Uterus (tissue), 3 donors: ENCODE measurements at regions not wholly inside any gene's neighbourhood (a gene's known extent, or its start where the extent isn't known, plus 50 kb on each side); places are given as distances from the start of the nearest gene placed in this dataset.

ENCODE experiments used
- DNase-seq, 2 donors: peaks; one replicate each; pipeline ENCODE4 v3.0.0-alpha.2; 2019 to 2020
- H3K27ac ChIP-seq, 2 donors: fragments of 200-600 bp; sonication (generic); 1 replicate in 1 of 2; 2 replicates in 1 of 2; pipeline ENCODE4 v1.5.1; 2016 to 2018
- H3K27me3 ChIP-seq, 2 donors: fragments of 200-600 bp; sonication (generic); one replicate each; pipeline ENCODE4 v1.5.1; 2018 to 2019; ENCODE audit warnings: control low read depth in 1 of 2
- H3K36me3 ChIP-seq, 2 donors: fragments of 200-600 bp; sonication (generic); one replicate each; pipeline ENCODE4 v1.5.1; 2019; ENCODE audit warnings: control low read depth in 1 of 2
- H3K4me1 ChIP-seq, 2 donors: fragments of 200-600 bp; sonication (generic); one replicate each; pipeline ENCODE4 v1.5.1; 2018 to 2019; ENCODE audit warnings: control low read depth in 1 of 2
- H3K4me3 ChIP-seq, 2 donors: fragments of 200-600 bp; sonication (generic); 1 replicate in 1 of 2; 2 replicates in 1 of 2; pipeline ENCODE4 v1.5.1; 2018 to 2019; ENCODE audit warnings: mild to moderate bottlenecking in 1 of 2
- H3K9me3 ChIP-seq, 2 donors: fragments of 200-600 bp; sonication (generic); one replicate each; pipeline ENCODE4 v1.5.1; 2019; ENCODE audit warnings: control low read depth in 1 of 2
- POLR2A ChIP-seq, 2 donors: fragments of 450-650 bp; IDR thresholded peaks; one replicate each; pipeline ENCODE4 v1.6.1; 2016; ENCODE audit warnings: antibody characterized with exemption in 2 of 2, mild to moderate bottlenecking in 1 of 2, moderate library complexity in 1 of 2
- intact Hi-C: fragments of 100-400 bp; cut with DNase I; formaldehyde crosslinking; loops from one replicate; pipeline ENCODE4 v1.15.1; 2023; ENCODE audit warnings: low total_unique reads
- TF ChIP-seq, protein P1 (sequence below), 4 experiments: fragments of 200-600 bp in 2 of 4; fragments of 450-650 bp in 2 of 4; sonication (generic) in 2 of 4; IDR thresholded peaks; one replicate each; pipeline ENCODE4 v1.5.1; 2016 to 2019; ENCODE audit warnings: antibody characterized with exemption in 4 of 4, mild to moderate bottlenecking in 2 of 4, moderate library complexity in 1 of 4
- donor health status: DM: yes; HTN: yes; CAD: no.

DNA sequence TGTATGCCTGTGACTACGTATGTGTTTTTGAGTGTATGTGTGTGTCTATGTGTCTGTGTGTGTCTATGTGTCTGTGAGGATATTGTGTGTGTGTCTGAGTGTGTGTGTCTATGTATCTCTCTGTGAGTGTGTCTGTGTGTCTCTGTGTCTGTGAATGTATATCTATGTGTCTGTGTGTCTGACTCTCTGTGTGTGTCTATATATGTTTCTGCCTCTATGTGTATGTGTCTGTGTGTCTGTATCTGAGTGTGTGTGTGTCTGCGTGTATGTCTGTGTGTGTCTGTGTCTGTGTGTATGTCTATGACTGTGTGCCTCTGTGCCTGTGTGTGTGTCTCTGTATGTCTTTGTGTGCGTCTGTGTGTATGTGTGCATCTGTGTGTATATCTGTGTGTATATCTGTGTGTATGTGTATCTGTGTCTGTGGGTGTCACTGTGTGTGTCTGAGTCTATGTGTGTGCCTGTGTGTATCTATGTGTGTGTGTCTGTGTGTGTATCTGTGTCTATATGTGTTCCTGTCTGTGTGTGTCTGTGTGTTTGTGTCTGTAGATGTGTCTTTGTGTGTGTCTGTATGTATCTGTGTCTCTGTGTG lies 172.7 kb downstream of the MYCN start:
- TF ChIP-seq POLR2A (IDR thresholded peaks at IDR 0.05), result no peak
- TF ChIP-seq, protein P1, sequence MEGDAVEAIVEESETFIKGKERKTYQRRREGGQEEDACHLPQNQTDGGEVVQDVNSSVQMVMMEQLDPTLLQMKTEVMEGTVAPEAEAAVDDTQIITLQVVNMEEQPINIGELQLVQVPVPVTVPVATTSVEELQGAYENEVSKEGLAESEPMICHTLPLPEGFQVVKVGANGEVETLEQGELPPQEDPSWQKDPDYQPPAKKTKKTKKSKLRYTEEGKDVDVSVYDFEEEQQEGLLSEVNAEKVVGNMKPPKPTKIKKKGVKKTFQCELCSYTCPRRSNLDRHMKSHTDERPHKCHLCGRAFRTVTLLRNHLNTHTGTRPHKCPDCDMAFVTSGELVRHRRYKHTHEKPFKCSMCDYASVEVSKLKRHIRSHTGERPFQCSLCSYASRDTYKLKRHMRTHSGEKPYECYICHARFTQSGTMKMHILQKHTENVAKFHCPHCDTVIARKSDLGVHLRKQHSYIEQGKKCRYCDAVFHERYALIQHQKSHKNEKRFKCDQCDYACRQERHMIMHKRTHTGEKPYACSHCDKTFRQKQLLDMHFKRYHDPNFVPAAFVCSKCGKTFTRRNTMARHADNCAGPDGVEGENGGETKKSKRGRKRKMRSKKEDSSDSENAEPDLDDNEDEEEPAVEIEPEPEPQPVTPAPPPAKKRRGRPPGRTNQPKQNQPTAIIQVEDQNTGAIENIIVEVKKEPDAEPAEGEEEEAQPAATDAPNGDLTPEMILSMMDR (IDR thresholded peaks at IDR 0.05), result no peak
- Histone ChIP-seq H3K36me3 (no peaks in the 10 kb centered on the region), H3K4me3 (no peak overlapping the region), H3K27me3 (no peaks in the 10 kb centered on the region), H3K4me1 (no peaks in the 10 kb centered on the region), H3K9me3 (no peaks in the 10 kb centered on the region), H3K27ac (no peak overlapping the region)
- DNase-seq, result no peak
- intact Hi-C loops, result no loop called here

DNA sequence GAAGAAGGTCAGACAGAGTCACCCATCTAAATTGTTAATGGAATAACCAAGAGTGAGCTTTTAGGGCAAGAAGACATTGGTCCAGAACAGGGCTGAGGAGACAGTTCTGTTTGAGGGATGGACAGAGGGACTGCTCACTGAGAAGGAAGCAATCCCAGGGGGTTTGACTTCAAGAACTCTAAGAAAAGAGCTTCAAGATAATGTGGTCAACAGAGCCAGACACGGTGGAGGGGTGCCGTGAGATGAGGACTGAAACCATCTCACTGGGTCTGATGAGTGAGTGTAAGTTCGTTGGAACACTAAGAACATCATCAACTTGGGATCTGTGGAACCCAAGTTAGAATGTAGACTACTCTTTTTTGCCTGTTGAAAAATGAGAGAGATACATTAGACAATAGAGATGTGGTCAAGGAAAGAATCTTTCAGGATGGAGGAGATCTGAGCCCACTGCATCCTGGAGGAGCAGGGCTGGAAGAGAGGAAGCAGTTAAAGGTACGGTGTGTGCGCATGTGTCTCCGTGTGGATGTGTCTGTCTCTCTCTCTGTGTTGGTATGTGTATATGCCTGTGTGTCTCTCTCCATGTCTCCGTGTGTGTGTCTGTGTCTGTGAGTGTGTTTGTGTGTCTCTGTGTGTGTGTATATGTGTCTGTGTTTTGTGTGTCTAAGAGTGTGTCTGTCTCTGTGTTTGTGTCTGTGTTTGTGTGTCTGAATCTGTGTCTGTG lies 172.1 kb downstream of the MYCN start:
- DNase-seq, result no peak
- Histone ChIP-seq H3K27ac (no peak overlapping the region), H3K4me3 (no peak overlapping the region), H3K36me3 (no peaks in the 10 kb centered on the region), H3K9me3 (no peaks in the 10 kb centered on the region), H3K27me3 (no peaks in the 10 kb centered on the region), H3K4me1 (no peaks in the 10 kb centered on the region)
- TF ChIP-seq, protein P1 (IDR thresholded peaks at IDR 0.05), result no peak
- TF ChIP-seq POLR2A (IDR thresholded peaks at IDR 0.05), result no peak
- intact Hi-C loops, result no loop called here

DNA sequence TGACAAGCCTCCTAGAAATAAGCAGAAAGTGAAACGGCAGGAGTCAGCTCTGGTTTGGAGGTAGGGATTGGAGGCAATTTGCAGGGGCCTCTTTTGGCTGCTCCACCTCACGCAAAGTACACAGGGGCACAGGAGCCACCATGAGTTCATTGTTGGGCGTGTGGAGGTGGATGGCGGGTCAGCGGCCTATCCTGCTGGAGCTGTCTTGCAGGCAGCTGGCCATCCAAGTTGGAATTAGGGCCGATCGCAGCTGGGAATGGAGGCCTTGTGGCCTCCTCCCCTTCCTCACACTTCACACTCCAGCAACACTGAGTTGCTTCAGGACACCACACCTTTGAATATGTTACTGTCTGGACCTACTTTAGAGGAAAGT lies 171.5 kb downstream of the MYCN start:
- DNase-seq, result no peak
- H3K4me3 ChIP-seq, result no peak overlapping the region
- TF ChIP-seq POLR2A (IDR thresholded peaks at IDR 0.05), result no peak
- TF ChIP-seq, protein P1 (IDR thresholded peaks at IDR 0.05), result no peak
- H3K4me1 ChIP-seq, result no peaks in the 10 kb centered on the region
- H3K27me3 ChIP-seq, result no peaks in the 10 kb centered on the region
- H3K27ac ChIP-seq, result no peak overlapping the region
- intact Hi-C loops, result no loop called here
- H3K36me3 ChIP-seq, result no peaks in the 10 kb centered on the region
- no peaks in the 10 kb centered on the region for H3K9me3 ChIP-seq

DNA sequence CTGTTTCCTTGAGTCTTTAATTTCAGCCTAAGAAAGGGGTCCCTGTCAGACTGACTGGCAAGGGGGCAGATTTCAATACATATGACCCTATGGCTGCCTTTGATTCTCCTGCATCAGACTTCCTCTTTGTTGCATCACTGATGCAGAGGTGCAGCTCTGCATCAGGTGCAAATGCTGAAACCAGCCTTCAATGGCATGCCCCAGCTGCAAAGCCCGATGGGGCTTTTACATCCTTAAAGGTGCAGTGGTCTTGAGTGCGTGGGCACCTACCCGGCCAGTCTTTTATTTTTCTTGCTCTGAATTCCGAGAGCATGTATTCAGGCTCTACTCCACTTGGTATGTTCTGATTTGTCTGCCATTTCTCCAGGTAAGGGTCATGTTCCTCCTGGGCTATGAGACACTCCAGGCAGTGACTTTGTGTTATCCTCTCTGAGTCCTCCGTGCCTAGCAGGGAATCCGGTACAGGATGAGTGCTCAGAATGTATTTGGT lies 169.5 kb downstream of the MYCN start:
- intact Hi-C loops, result no loop called here
- no peak for TF ChIP-seq POLR2A (IDR thresholded peaks at IDR 0.05)
- TF ChIP-seq, protein P1 (IDR thresholded peaks at IDR 0.05), result no peak
- Histone ChIP-seq H3K9me3 (no peaks in the 10 kb centered on the region), H3K4me1 (no peaks in the 10 kb centered on the region), H3K36me3 (no peaks in the 10 kb centered on the region), H3K27ac (no peak overlapping the region), H3K4me3 (no peak overlapping the region), H3K27me3 (no peaks in the 10 kb centered on the region)
- DNase-seq, result no peak

DNA sequence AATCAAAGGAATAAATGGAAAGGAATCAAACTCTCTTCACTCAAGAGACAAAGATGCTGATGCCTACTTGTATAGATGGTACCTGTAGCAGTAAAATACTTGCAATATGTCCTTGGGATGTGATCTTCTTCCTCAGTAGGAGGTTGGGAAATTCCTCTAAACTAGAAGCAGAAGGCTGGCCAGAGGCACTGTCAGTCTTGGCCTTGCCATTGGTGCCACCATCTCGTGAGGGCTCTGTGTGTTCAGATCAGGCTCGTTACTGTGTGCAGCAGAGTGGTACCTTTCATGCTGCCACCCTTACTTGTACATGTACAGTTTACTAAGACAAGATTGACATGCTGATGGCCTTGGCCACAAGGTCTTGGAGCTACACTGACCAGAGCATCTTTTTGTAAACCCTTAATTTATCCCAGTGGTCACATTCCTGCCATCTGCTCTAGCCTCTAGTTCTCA lies 169.0 kb downstream of the MYCN start:
- Histone ChIP-seq H3K9me3 (no peaks in the 10 kb centered on the region), H3K4me3 (no peak overlapping the region), H3K27ac (no peak overlapping the region), H3K36me3 (no peaks in the 10 kb centered on the region), H3K4me1 (no peaks in the 10 kb centered on the region), H3K27me3 (no peaks in the 10 kb centered on the region)
- no peak for TF ChIP-seq POLR2A (IDR thresholded peaks at IDR 0.05)
- TF ChIP-seq, protein P1 (IDR thresholded peaks at IDR 0.05), result no peak
- intact Hi-C loops, result no loop called here
- no peak for DNase-seq
